Lung (tissue), 11 donors: ENCODE measurements at regions not wholly inside any gene's neighbourhood (a gene's known extent, or its start where the extent isn't known, plus 50 kb on each side); places are given as distances from the start of the nearest gene placed in this dataset.

Experiments used
- ATAC-seq: fragments of 200-7000 bp; cut with Tn5 transposase; one replicate; pipeline ENCODE4 v1.9.1; 2020; ENCODE audit warnings: moderate number of reproducible peaks; ENCODE audit not compliant: insufficient read depth, low FRiP score
- DNase-seq, 3 donors: peaks; one replicate each; pipeline ENCODE4 v3.0.0-alpha.2; 2013 to 2017
- H3K27ac ChIP-seq, 2 donors: one replicate each; pipeline ENCODE4 v1.5.1; 2013; ENCODE audit warnings: mild to moderate bottlenecking in 2 of 2, moderate library complexity in 2 of 2, control low read depth in 1 of 2, inconsistent platforms in 1 of 2, low read depth in 1 of 2, low read length in 1 of 2
- H3K27me3 ChIP-seq, 3 donors: one replicate each; pipeline ENCODE4 v1.5.1; 2013; ENCODE audit warnings: low read length in 2 of 3; ENCODE audit not compliant: control insufficient read depth in 3 of 3, insufficient read depth in 3 of 3
- H3K36me3 ChIP-seq, 4 donors: one replicate each; pipeline ENCODE4 v1.5.1; 2013; ENCODE audit warnings: low read length in 4 of 4, mild to moderate bottlenecking in 1 of 4, moderate library complexity in 1 of 4; ENCODE audit not compliant: control insufficient read depth in 4 of 4, insufficient read depth in 4 of 4
- H3K4me1 ChIP-seq, 5 donors: one replicate each; pipeline ENCODE4 v1.5.1; 2013; ENCODE audit warnings: low read length in 5 of 5, mild to moderate bottlenecking in 2 of 5, moderate library complexity in 1 of 5; ENCODE audit not compliant: control insufficient read depth in 5 of 5, insufficient read depth in 5 of 5
- H3K4me3 ChIP-seq: one replicate; pipeline ENCODE4 v1.5.1; 2013; ENCODE audit warnings: mild to moderate bottlenecking, control low read depth, moderate library complexity
- H3K9ac ChIP-seq, 2 donors: one replicate each; pipeline ENCODE4 v1.5.1; 2013; ENCODE audit warnings: low read length in 2 of 2, control low read depth in 1 of 2; ENCODE audit not compliant: insufficient read depth in 1 of 2
- H3K9me3 ChIP-seq, 4 donors: one replicate each; pipeline ENCODE4 v1.5.1; 2013; ENCODE audit warnings: low read length in 3 of 4, mild to moderate bottlenecking in 1 of 4, moderate library complexity in 1 of 4; ENCODE audit not compliant: control insufficient read depth in 4 of 4, insufficient read depth in 3 of 4
- WGBS, 2 donors: extraction: QIAGEN DNeasy Blood & Tissue Kit; methylation state at CpG; one replicate each; pipeline ENCODE4 v1.1.7; 2013; 5-methylcytosine and 5-hydroxymethylcytosine counted together
- TF ChIP-seq, protein P1 (sequence below): IDR thresholded peaks from 2 replicates; pipeline ENCODE4 v1.5.1; 2012; ENCODE audit warnings: mild to moderate bottlenecking; ENCODE audit errors: control extremely low read depth, extremely low read depth
- donor health status: control.
- donor health status: control.
- donor health status: Bipolar disorder and iron deficiency.
- donor health status: healthy.
- donor health status: DM: yes; HTN: yes; CAD: no.

DNA sequence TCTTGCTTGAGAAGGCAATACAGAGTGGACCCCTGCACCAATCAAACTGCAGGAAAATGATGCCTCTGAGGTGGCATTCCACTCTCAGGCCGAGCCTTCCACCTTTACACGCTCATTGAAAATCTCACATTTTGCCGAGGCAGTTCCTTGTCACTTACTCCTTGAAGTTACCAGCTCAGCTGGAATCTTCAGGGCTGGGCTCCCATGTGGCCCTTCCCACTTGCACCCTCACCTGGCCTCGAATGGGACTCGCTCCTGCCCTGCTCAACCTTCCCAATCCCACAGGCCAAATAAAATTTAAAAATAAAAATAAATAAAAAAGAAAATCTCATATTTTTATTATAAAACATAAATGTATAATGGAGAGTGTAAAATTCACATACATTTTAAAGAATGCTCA, 790.7 kb upstream of the COBL start:
- H3K4me1 ChIP-seq, result no peaks in the 10 kb centered on the region
- H3K9me3 ChIP-seq, result peaks cover 0 to 2% (median 0%) of the 10 kb centered on the region in 4 donors
- no peaks in the 10 kb centered on the region for H3K36me3 ChIP-seq
- H3K4me3 ChIP-seq, result no peak overlapping the region
- 75 to 78% methylated on average over 5 of the region's 5 CpGs for WGBS, 2 donors
- no peak overlapping the region for H3K27ac ChIP-seq
- no peak for ATAC-seq
- no peak overlapping the region for H3K9ac ChIP-seq
- H3K27me3 ChIP-seq, result no peaks in the 10 kb centered on the region
- DNase-seq, result no peak
- TF ChIP-seq, protein P1, sequence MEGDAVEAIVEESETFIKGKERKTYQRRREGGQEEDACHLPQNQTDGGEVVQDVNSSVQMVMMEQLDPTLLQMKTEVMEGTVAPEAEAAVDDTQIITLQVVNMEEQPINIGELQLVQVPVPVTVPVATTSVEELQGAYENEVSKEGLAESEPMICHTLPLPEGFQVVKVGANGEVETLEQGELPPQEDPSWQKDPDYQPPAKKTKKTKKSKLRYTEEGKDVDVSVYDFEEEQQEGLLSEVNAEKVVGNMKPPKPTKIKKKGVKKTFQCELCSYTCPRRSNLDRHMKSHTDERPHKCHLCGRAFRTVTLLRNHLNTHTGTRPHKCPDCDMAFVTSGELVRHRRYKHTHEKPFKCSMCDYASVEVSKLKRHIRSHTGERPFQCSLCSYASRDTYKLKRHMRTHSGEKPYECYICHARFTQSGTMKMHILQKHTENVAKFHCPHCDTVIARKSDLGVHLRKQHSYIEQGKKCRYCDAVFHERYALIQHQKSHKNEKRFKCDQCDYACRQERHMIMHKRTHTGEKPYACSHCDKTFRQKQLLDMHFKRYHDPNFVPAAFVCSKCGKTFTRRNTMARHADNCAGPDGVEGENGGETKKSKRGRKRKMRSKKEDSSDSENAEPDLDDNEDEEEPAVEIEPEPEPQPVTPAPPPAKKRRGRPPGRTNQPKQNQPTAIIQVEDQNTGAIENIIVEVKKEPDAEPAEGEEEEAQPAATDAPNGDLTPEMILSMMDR, result no peak

DNA sequence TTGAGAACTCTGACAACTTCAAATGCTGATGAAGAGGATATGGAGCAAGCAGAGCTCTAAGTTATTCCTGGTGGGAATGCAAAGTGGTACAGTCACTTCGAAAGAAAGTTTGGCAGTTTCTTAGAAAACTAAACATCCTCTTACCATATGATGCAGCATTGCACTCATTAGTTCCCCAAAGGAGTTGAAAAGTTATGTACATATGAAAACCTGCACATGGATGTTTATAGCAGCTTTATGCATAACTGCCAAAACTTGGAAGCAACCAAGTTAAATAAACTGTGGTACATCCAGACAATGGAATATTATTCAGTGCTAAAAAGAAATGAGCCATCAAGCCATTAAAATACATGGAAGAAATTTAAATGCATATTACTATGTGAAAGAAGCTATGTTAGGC, 779.3 kb upstream of the COBL start:
- DNase-seq (no peak), ATAC-seq (no peak)
- no peak overlapping the region for H3K27ac ChIP-seq
- H3K9me3 ChIP-seq, result no peaks in the 10 kb centered on the region
- no peaks in the 10 kb centered on the region for H3K36me3 ChIP-seq
- no peaks in the 10 kb centered on the region for H3K27me3 ChIP-seq
- WGBS, 2 donors, result 68 to 76% methylated on average over 1 of the region's 1 CpG
- TF ChIP-seq, protein P1, result no peak
- peaks cover 0 to 27% (median 0%) of the 10 kb centered on the region in 5 donors for H3K4me1 ChIP-seq
- no peak overlapping the region for H3K9ac ChIP-seq
- H3K4me3 ChIP-seq, result no peak overlapping the region

DNA sequence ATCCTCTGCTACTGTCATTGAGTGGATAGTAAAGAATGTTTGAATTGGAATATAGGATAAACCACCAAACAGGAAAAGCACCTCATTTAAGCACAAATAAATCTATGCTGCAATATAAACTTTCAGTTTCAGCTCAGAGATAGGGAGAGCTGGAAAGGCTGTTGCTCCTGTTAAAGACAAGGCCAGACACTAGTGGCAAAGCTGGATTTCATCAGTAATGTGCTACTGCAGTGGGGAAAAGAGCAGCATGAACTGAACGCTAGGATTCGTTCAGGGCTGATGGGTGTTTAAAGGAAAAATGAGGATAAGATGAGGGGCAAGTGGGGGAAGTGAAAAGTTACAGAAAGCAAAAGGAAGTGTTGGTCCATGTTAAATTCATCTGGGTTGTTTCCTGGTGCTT, 775.4 kb upstream of the COBL start:
- Histone ChIP-seq H3K4me1 (peaks cover 0 to 32% (median 0%) of the 10 kb centered on the region in 5 donors), H3K9ac (no peak overlapping the region), H3K4me3 (no peak overlapping the region), H3K9me3 (no peaks in the 10 kb centered on the region), H3K27me3 (no peaks in the 10 kb centered on the region), H3K36me3 (no peaks in the 10 kb centered on the region), H3K27ac (no peak overlapping the region)
- ATAC-seq (no peak), DNase-seq (peak; percentile 55 to 88 (median 79))
- 58 to 77% methylated on average over 2 of the region's 2 CpGs for WGBS, 2 donors
- TF ChIP-seq, protein P1, result no peak

DNA sequence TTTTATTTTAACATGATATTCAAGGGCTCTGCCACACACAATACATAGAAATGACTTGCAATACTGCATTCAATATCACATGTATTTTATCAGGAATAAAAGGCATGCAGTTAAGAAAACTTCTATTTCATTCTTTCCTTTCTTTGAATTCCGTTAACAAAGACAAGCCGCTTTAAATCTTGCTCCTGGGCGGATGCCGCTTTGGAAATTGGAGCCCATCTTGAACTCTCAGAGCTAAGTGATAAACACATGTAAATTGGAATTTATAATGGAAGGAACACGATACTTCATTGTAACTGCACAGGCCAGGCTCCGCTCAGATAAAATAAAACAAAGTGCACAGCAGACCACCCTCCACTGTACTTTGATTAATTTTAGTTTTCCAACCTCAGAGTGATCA, 774.5 kb upstream of the COBL start:
- 81 to 82% methylated on average over 6 of the region's 6 CpGs for WGBS, 2 donors
- ATAC-seq (no peak), DNase-seq (no peak)

More for the DNA sequence above, 774.5 kb upstream of the COBL start:
- Histone ChIP-seq H3K36me3 (no peaks in the 10 kb centered on the region), H3K4me3 (no peak overlapping the region), H3K9me3 (no peaks in the 10 kb centered on the region), H3K9ac (no peak overlapping the region), H3K27me3 (no peaks in the 10 kb centered on the region), H3K4me1 (peaks cover 0 to 32% (median 0%) of the 10 kb centered on the region in 5 donors), H3K27ac (no peak overlapping the region)
- TF ChIP-seq, protein P1, result no peak
